Kidney epithelial cell (primary cell): ENCODE measurements at regions not wholly inside any gene's neighbourhood (a gene's known extent, or its start where the extent isn't known, plus 50 kb on each side); places are given as distances from the start of the nearest gene placed in this dataset.

ENCODE experiments used
- DNase-seq: peaks from one replicate; pipeline ENCODE4 v3.0.0-alpha.2; 2010; ENCODE audit warnings: low read depth
- H3K27me3 ChIP-seq: 2 replicates; pipeline ENCODE4 v1.6.0; 2011; ENCODE audit warnings: low read length; ENCODE audit not compliant: control insufficient read depth, insufficient read depth
- H3K36me3 ChIP-seq: 2 replicates; pipeline ENCODE4 v1.5.1; 2011; ENCODE audit warnings: low read length; ENCODE audit not compliant: control insufficient read depth, insufficient read depth
- H3K4me3 ChIP-seq: 2 replicates; pipeline ENCODE4 v1.5.1; 2011; ENCODE audit warnings: low read depth, mild to moderate bottlenecking, control low read depth, low read length
- CTCF ChIP-seq: IDR thresholded peaks from 2 replicates; pipeline ENCODE4 v1.5.1; 2011; ENCODE audit warnings: mild to moderate bottlenecking, moderate library complexity, low read length, control low read depth, inconsistent platforms; ENCODE audit not compliant: insufficient read depth, poor library complexity, severe bottlenecking

- Histone ChIP-seq H3K36me3 (no peaks in the 10 kb centered on the region), H3K4me3 (no peak overlapping the region), H3K27me3 (no peaks in the 10 kb centered on the region)
- no peak for DNase-seq
- TF ChIP-seq CTCF = no peak
These were observed 84.6 kb upstream of the PPP1R26 start for GRCh38 chr9:135394699-135395645.

- no peak for DNase-seq
- H3K36me3 ChIP-seq = no peaks in the 10 kb centered on the region
- no peak for TF ChIP-seq CTCF
- no peak overlapping the region for H3K4me3 ChIP-seq
- no peaks in the 10 kb centered on the region for H3K27me3 ChIP-seq
These were observed 82.4 kb upstream of the PPP1R26 start for GRCh38 chr9:135397142-135397541.

GRCh38 chr9:135399000-135399649 is 80.5 kb upstream of the PPP1R26 start:
- no peaks in the 10 kb centered on the region for H3K27me3 ChIP-seq

GRCh38 chr9:135400496-135400895 is 79.1 kb upstream of the PPP1R26 start:
- Histone ChIP-seq H3K36me3 (no peaks in the 10 kb centered on the region), H3K27me3 (no peaks in the 10 kb centered on the region), H3K4me3 (no peak overlapping the region)
- no peak for DNase-seq
- TF ChIP-seq CTCF = no peak

More at GRCh38 chr9:135399000-135399649, 80.5 kb upstream of the PPP1R26 start:
- no peak overlapping the region for H3K4me3 ChIP-seq
- no peak for DNase-seq
- TF ChIP-seq CTCF = no peak
- no peaks in the 10 kb centered on the region for H3K36me3 ChIP-seq

GRCh38 chr9:135401218-135401617 is 78.4 kb upstream of the PPP1R26 start:
- no peak overlapping the region for H3K4me3 ChIP-seq
- no peaks in the 10 kb centered on the region for H3K36me3 ChIP-seq
- no peak for DNase-seq

More at GRCh38 chr9:135401218-135401617, 78.4 kb upstream of the PPP1R26 start:
- TF ChIP-seq CTCF = no peak
- H3K27me3 ChIP-seq = no peaks in the 10 kb centered on the region
